Heart left ventricle (tissue), 16 donors: ENCODE measurements at regions not wholly inside any gene's neighbourhood (a gene's known extent, or its start where the extent isn't known, plus 50 kb on each side); places are given as distances from the start of the nearest gene placed in this dataset.

Source experiments
- ATAC-seq, 4 donors: fragments of 200-7000 bp; cut with Tn5 transposase; one replicate each; pipeline ENCODE4 v1.9.1; 2020 to 2022; ENCODE audit warnings: moderate library complexity in 4 of 4, mild to moderate bottlenecking in 3 of 4, moderate number of reproducible peaks in 1 of 4
- DNase-seq, 5 donors: peaks; one replicate each; pipeline ENCODE4 v3.0.0-alpha.2; 2020
- H3K27ac ChIP-seq, 12 donors: fragments of 200-600 bp; sonication (generic) in 4 of 12; one replicate each; pipeline versions ENCODE4 v1.5.0 to v1.8.0; 2016 to 2022; ENCODE audit warnings: mild to moderate bottlenecking in 2 of 12
- H3K27me3 ChIP-seq, 9 donors: fragments of 200-600 bp; sonication (generic) in 2 of 9; one replicate each; pipeline versions ENCODE4 v1.5.1 to v1.8.0; 2016 to 2022; ENCODE audit warnings: mild to moderate bottlenecking in 3 of 9
- H3K36me3 ChIP-seq, 9 donors: fragments of 200-600 bp; sonication (generic) in 2 of 9; one replicate each; pipeline versions ENCODE4 v1.5.0 to v1.8.0; 2018 to 2022; ENCODE audit warnings: mild to moderate bottlenecking in 2 of 9
- H3K4me1 ChIP-seq, 12 donors: fragments of 200-600 bp; sonication (generic) in 4 of 12; one replicate each; pipeline versions ENCODE4 v1.5.0 to v1.8.0; 2016 to 2022; ENCODE audit warnings: mild to moderate bottlenecking in 3 of 12
- H3K4me3 ChIP-seq, 12 donors: fragments of 200-600 bp; sonication (generic) in 4 of 12; one replicate each; pipeline versions ENCODE4 v1.5.0 to v1.8.0; 2017 to 2022; ENCODE audit warnings: mild to moderate bottlenecking in 9 of 12, moderate library complexity in 4 of 12
- H3K9me3 ChIP-seq, 12 donors: fragments of 200-600 bp; sonication (generic) in 4 of 12; one replicate each; pipeline versions ENCODE4 v1.5.0 to v1.8.0; 2016 to 2022; ENCODE audit warnings: mild to moderate bottlenecking in 1 of 12
- POLR2A ChIP-seq, 2 donors: fragments of 450-650 bp; IDR thresholded peaks; one replicate each; pipeline ENCODE4 v1.6.1; 2017; ENCODE audit warnings: antibody characterized with exemption in 2 of 2, mild to moderate bottlenecking in 2 of 2, moderate library complexity in 2 of 2
- WGBS, 4 donors: extraction: QIAGEN DNeasy Blood & Tissue Kit in 2 of 4; methylation state at CpG; one replicate each; pipeline versions ENCODE4 v1.1.5 to v1.1.7; 2013 to 2018; 5-methylcytosine and 5-hydroxymethylcytosine counted together
- intact Hi-C, 10 donors: fragments of 100-400 bp; cut with DNase I; formaldehyde crosslinking; loops; one replicate each; pipeline versions ENCODE4 v1.11.1 to v1.14.2; 2022
- TF ChIP-seq, protein P1 (sequence below), 12 donors: fragments of 200-600 bp; sonication (generic) in 4 of 12; IDR thresholded peaks; one replicate each; pipeline versions ENCODE4 v1.5.0 to v1.8.0; 2018 to 2022; ENCODE audit warnings: antibody characterized with exemption in 12 of 12, mild to moderate bottlenecking in 5 of 12
- donor health status: ischemic (EF 13 %, LVEDD 7.1; RV severe dilation, severe dysfunction).
- donor health status: healthy with polysubstance abuse.
- donor health status: DM: no; HTN: yes; CAD: no.
- donor health status: DM: no; HTN: no; CAD: no.
- donor health status: ischemic (EF 25% LVEDD 6.9; RV normal size, moderate dysfunction).
- donor health status: ischemic (EF 25% LVEDD 5.7; RV mildly dilated, moderate dysfunction).
- donor health status: healthy.
- donor health status: DM: yes; HTN: yes; CAD: no.
- donor health status: ischemic (EF 35%, LVEDD 5.7; RV mildly dilated, moderate dysfunction).
- donor health status: nonischemic (EF 11% LVEDD 7.7; RV severe dilation, severe dysfunction).
- donor health status: DM: yes; HTN: yes; CAD: no.
- donor health status: PGD.
- donor health status: ischemic (EF 29% LVEDD 5.4; RV normal size, mild dysfunction).
- donor health status: nonischemic (EF 23%, LVEDD 6.1; RV moderate dilation, normal function).

DNA sequence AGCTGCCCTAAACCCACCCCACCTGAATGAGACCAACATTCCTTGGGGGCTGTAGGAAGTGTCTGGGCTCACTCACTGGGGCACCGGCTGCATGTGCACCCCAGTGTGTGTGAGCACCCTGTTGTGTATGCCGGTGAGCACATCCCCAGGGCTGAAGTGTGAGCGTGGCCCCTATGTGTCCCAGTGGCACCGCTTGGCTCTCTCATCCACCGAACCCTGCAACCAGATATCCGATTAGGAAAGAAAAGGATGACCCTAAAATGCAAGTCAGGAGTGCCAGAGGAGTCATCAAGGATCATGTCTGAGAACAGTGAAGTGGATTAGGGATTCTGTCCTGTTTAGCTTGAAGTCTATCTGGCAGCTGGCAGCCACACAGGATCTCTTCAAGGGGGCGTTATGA lies 84.0 kb upstream of the ALDH1L1 start:
- Histone ChIP-seq H3K36me3 (no peaks in the 10 kb centered on the region), H3K4me3 (no peak overlapping the region), H3K27ac (no peak overlapping the region), H3K9me3 (no peaks in the 10 kb centered on the region), H3K27me3 (peaks cover 0 to 23% (median 0%) of the 10 kb centered on the region in 9 donors), H3K4me1 (peaks cover 0 to 42% (median 16%) of the 10 kb centered on the region in 12 donors)
- ATAC-seq (no peak), DNase-seq (no peak)
- 67 to 79% (median 76%) methylated on average over 5 to 7 of the region's 7 CpGs for WGBS, 4 donors
- TF ChIP-seq POLR2A (IDR thresholded peaks at IDR 0.05), result no peak
- TF ChIP-seq, protein P1, sequence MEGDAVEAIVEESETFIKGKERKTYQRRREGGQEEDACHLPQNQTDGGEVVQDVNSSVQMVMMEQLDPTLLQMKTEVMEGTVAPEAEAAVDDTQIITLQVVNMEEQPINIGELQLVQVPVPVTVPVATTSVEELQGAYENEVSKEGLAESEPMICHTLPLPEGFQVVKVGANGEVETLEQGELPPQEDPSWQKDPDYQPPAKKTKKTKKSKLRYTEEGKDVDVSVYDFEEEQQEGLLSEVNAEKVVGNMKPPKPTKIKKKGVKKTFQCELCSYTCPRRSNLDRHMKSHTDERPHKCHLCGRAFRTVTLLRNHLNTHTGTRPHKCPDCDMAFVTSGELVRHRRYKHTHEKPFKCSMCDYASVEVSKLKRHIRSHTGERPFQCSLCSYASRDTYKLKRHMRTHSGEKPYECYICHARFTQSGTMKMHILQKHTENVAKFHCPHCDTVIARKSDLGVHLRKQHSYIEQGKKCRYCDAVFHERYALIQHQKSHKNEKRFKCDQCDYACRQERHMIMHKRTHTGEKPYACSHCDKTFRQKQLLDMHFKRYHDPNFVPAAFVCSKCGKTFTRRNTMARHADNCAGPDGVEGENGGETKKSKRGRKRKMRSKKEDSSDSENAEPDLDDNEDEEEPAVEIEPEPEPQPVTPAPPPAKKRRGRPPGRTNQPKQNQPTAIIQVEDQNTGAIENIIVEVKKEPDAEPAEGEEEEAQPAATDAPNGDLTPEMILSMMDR (IDR thresholded peaks at IDR 0.05), result no peak
- intact Hi-C loops, result loop anchor here in 2 of 10 donors (5.0 kb wide), 1 partner anchor 108 kb away; no protein-coding TSS in a partner anchor

DNA sequence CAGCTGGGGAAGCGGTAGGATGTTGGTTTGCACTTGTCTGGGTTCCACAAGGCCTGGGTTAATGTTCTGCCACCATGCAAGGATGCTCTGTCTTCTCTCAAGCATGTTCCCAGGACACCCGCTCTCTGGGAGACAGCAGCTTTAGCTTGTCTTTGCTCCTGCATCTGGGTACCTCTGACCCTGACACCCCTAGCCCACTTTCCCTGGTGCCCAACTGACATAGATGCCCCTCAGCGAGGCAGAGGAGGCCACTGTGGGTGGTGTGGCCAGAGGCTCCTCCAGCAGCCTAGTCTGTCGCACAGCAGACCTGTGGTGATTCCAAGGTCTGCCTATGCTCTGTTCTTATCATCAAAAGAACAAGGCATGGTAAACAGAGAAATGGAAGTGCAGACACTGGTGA lies 83.6 kb upstream of the ALDH1L1 start:
- peaks cover 0 to 38% (median 16%) of the 10 kb centered on the region in 12 donors for H3K4me1 ChIP-seq
- no peak for DNase-seq
- TF ChIP-seq, protein P1 (IDR thresholded peaks at IDR 0.05), result no peak
- no peak for TF ChIP-seq POLR2A (IDR thresholded peaks at IDR 0.05)
- peaks cover 0 to 23% (median 0%) of the 10 kb centered on the region in 9 donors for H3K27me3 ChIP-seq
- no peaks in the 10 kb centered on the region for H3K36me3 ChIP-seq
- H3K9me3 ChIP-seq, result no peaks in the 10 kb centered on the region
- no peak for ATAC-seq
- intact Hi-C loops, result loop anchor here in 2 of 10 donors (5.0 kb wide), 1 partner anchor 108 kb away; no protein-coding TSS in a partner anchor
- WGBS, 4 donors, result 80 to 97% (median 86%) methylated on average over 3 to 4 of the region's 4 CpGs
- no peak overlapping the region for H3K27ac ChIP-seq
- no peak overlapping the region for H3K4me3 ChIP-seq

DNA sequence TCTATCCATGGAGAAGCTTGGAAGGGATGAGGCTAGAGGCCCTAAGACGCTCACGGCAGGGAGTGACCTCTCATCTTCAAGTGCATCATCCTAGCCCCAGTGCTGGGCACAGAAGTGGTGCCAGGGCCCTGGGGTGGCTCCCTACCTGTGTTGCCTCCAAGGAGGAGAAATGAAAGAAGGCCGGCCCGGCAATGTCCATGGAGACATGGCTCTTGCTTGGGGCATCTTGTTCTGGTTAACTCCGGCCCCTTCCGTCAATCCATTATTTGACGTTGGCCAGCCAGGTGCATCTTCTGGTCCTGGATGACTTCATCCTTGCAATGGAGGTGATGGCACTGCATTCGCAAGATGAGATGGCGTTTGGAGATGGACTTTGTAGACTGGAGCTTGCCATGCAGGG lies 83.2 kb upstream of the ALDH1L1 start:
- no peak overlapping the region for H3K27ac ChIP-seq
- WGBS, 4 donors, result 91 to 94% (median 92%) methylated on average over 7 to 9 of the region's 9 CpGs
- H3K36me3 ChIP-seq, result no peaks in the 10 kb centered on the region
- no peak for ATAC-seq
- intact Hi-C loops, result loop anchor here in 2 of 10 donors (5.0 kb wide), 1 partner anchor 109 kb away; no protein-coding TSS in a partner anchor
- TF ChIP-seq POLR2A (IDR thresholded peaks at IDR 0.05), result no peak
- TF ChIP-seq, protein P1 (IDR thresholded peaks at IDR 0.05), result no peak
- H3K27me3 ChIP-seq, result peaks cover 0 to 23% (median 0%) of the 10 kb centered on the region in 9 donors
- no peaks in the 10 kb centered on the region for H3K9me3 ChIP-seq
- peak in 1 of 5 donors; percentile 40 for DNase-seq
- H3K4me1 ChIP-seq, result peaks cover 0 to 34% (median 16%) of the 10 kb centered on the region in 12 donors
- H3K4me3 ChIP-seq, result no peak overlapping the region

DNA sequence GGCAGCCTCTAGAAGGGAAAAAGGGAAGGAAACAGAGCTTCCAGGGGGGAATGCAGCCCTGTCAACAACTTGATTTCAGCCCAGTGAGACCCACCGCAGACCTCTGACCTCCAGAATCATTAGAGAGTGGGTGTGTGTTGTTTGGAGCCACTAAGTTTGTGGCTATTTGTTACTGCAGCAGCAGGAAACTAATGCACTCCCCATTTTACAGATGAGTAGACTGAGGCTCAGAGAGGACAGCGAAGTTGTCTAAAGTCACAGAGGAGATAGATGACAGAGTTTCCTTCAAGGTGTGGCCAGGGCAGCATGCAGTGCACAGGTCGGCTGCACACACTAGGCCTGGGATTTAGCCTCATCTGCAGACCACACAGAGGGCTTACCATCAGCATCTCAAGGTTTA lies 81.8 kb upstream of the ALDH1L1 start:
- Histone ChIP-seq H3K4me3 (no peak overlapping the region), H3K4me1 (peaks cover 0 to 21% (median 10%) of the 10 kb centered on the region in 12 donors), H3K9me3 (no peaks in the 10 kb centered on the region), H3K27me3 (peaks cover 0 to 15% (median 0%) of the 10 kb centered on the region in 9 donors), H3K36me3 (no peaks in the 10 kb centered on the region), H3K27ac (no peak overlapping the region)
- TF ChIP-seq, protein P1 (IDR thresholded peaks at IDR 0.05), result no peak
- no peak for TF ChIP-seq POLR2A (IDR thresholded peaks at IDR 0.05)
- intact Hi-C loops, result loop anchor here in 2 of 10 donors (5.0 kb wide), 1 partner anchor 110 kb away; no protein-coding TSS in a partner anchor
- 79 to 94% (median 89%) methylated on average over 3 of the region's 3 CpGs for WGBS, 4 donors
- no peak for ATAC-seq
- DNase-seq, result no peak
